Astrocyte (in vitro differentiated cells and primary cell): ENCODE measurements at regions not wholly inside any gene's neighbourhood (a gene's known extent, or its start where the extent isn't known, plus 50 kb on each side); places are given as distances from the start of the nearest gene placed in this dataset.

Experiments
- CTCF ChIP-seq: IDR thresholded peaks from 2 replicates; pipeline ENCODE4 v1.5.1; 2011; ENCODE audit warnings: low read depth, mild to moderate bottlenecking, inconsistent platforms, low read length, moderate library complexity; ENCODE audit not compliant: insufficient read depth
- EZH2 ChIP-seq: IDR thresholded peaks from 2 replicates; pipeline ENCODE4 v1.6.1; 2012; ENCODE audit warnings: mild to moderate bottlenecking, low read length, inconsistent platforms; ENCODE audit not compliant: insufficient read depth

GRCh38 chr1:82686774-82687173, 886.0 kb downstream of the ADGRL2 start:
- TF ChIP-seq CTCF (no peak), EZH2 (no peak)
